Smooth muscle cell (in vitro differentiated cells): ENCODE measurements at regions not wholly inside any gene's neighbourhood (a gene's known extent, or its start where the extent isn't known, plus 50 kb on each side); places are given as distances from the start of the nearest gene placed in this dataset.

ENCODE experiments used
- DNase-seq: peaks from one replicate; lab custom pipeline; 2025; ENCODE audit not compliant: unreplicated experiment; lab: John Stamatoyannopoulos, UW
- H2AFZ ChIP-seq: fragments of 200-600 bp; sonication (generic); 2 replicates; pipeline ENCODE4 v1.6.0; 2016; ENCODE audit warnings: antibody characterized with exemption, low read depth, mild to moderate bottlenecking
- H3F3A ChIP-seq: fragments of 200-600 bp; sonication (generic); 2 replicates; pipeline ENCODE4 v1.6.0; 2017; ENCODE audit warnings: antibody characterized with exemption, low read depth
- H3K27ac ChIP-seq: fragments of 200-600 bp; sonication (generic); 2 replicates; pipeline ENCODE4 v1.5.1; 2016; ENCODE audit warnings: low read depth, mild to moderate bottlenecking
- H3K27me3 ChIP-seq: fragments of 200-600 bp; sonication (generic); 2 replicates; pipeline ENCODE4 v1.6.1; 2016; ENCODE audit warnings: low read depth, mild to moderate bottlenecking
- H3K36me3 ChIP-seq: fragments of 200-600 bp; sonication (generic); 2 replicates; pipeline ENCODE4 v1.5.1; 2016; ENCODE audit warnings: low read depth
- H3K4me1 ChIP-seq: fragments of 200-600 bp; sonication (generic); 2 replicates; pipeline ENCODE4 v1.5.1; 2016; ENCODE audit warnings: low read depth
- H3K4me2 ChIP-seq: fragments of 200-600 bp; sonication (generic); 2 replicates; pipeline ENCODE4 v1.6.0; 2016; ENCODE audit warnings: mild to moderate bottlenecking
- H3K4me3 ChIP-seq: fragments of 200-600 bp; sonication (generic); 2 replicates; pipeline ENCODE4 v1.5.1; 2016; ENCODE audit warnings: mild to moderate bottlenecking
- H3K79me2 ChIP-seq: fragments of 200-600 bp; sonication (generic); 2 replicates; pipeline ENCODE4 v1.6.0; 2016; ENCODE audit warnings: low read depth, mild to moderate bottlenecking
- H3K9ac ChIP-seq: fragments of 200-600 bp; sonication (generic); 2 replicates; pipeline ENCODE4 v1.6.0; 2016; ENCODE audit warnings: low read depth
- H3K9me3 ChIP-seq: fragments of 200-600 bp; sonication (generic); replicated peaks from 2 replicates; pipeline ENCODE4 v1.5.1; 2016; ENCODE audit warnings: low read depth
- H4K20me1 ChIP-seq: fragments of 200-600 bp; sonication (generic); 2 replicates; pipeline ENCODE4 v1.6.0; 2016; ENCODE audit warnings: low read depth
- CTCF ChIP-seq: fragments of 200-600 bp; sonication (generic); IDR thresholded peaks from 2 replicates; pipeline ENCODE4 v1.5.1; 2017; ENCODE audit warnings: borderline replicate concordance, mild to moderate bottlenecking, antibody characterized with exemption; ENCODE audit not compliant: insufficient read depth, poor library complexity, severe bottlenecking
- WGBS: methylation state at CpG from one replicate; pipeline ENCODE4 v1.1.7; 2016; ENCODE audit warnings: low lambda C conversion rate; 5-methylcytosine and 5-hydroxymethylcytosine counted together

- no peak overlapping the region for H3K9ac ChIP-seq
- no peak overlapping the region for H3K27ac ChIP-seq
- peaks cover 18% of the 10 kb centered on the region for H3K4me1 ChIP-seq
- WGBS = 64% methylated on average over 4 of the region's 4 CpGs
- H2AFZ ChIP-seq = no peak overlapping the region
- no peaks in the 10 kb centered on the region for H3K9me3 ChIP-seq
- no peak for DNase-seq
- no peaks in the 10 kb centered on the region for H3K36me3 ChIP-seq
- H4K20me1 ChIP-seq = no peaks in the 10 kb centered on the region
- no peaks in the 10 kb centered on the region for H3F3A ChIP-seq
- no peak overlapping the region for H3K4me3 ChIP-seq
- H3K79me2 ChIP-seq = no peaks in the 10 kb centered on the region
- no peaks in the 10 kb centered on the region for H3K27me3 ChIP-seq
- no peak for TF ChIP-seq CTCF
- no peak overlapping the region for H3K4me2 ChIP-seq
These were observed 278.7 kb upstream of the CITED2 start for GRCh38 chr6:139653111-139653510.

GRCh38 chr6:139650941-139651340 is 276.5 kb upstream of the CITED2 start:
- DNase-seq = no peak
- Histone ChIP-seq H3K4me2 (no peak overlapping the region), H3K36me3 (no peaks in the 10 kb centered on the region), H3K27me3 (no peaks in the 10 kb centered on the region), H2AFZ (peak overlapping the region; percentile 41), H3K27ac (peak overlapping the region; percentile 20), H3K4me1 (peaks cover 18% of the 10 kb centered on the region), H3K79me2 (no peaks in the 10 kb centered on the region), H3F3A (no peaks in the 10 kb centered on the region), H4K20me1 (no peaks in the 10 kb centered on the region), H3K9me3 (no peaks in the 10 kb centered on the region), H3K4me3 (no peak overlapping the region), H3K9ac (no peak overlapping the region)
- TF ChIP-seq CTCF = no peak
- 17% methylated on average over 5 of the region's 5 CpGs for WGBS

- Histone ChIP-seq H4K20me1 (no peaks in the 10 kb centered on the region), H3K4me3 (no peak overlapping the region), H3K9ac (no peak overlapping the region), H3F3A (no peaks in the 10 kb centered on the region), H3K4me1 (peaks cover 8% of the 10 kb centered on the region), H2AFZ (no peak overlapping the region), H3K9me3 (no peaks in the 10 kb centered on the region), H3K27ac (no peak overlapping the region), H3K36me3 (no peaks in the 10 kb centered on the region), H3K79me2 (no peaks in the 10 kb centered on the region), H3K4me2 (no peak overlapping the region), H3K27me3 (no peaks in the 10 kb centered on the region)
- no peak for TF ChIP-seq CTCF
- 83% methylated on average over 3 of the region's 3 CpGs for WGBS
- no peak for DNase-seq
These were observed 275.3 kb upstream of the CITED2 start for GRCh38 chr6:139649732-139650131.

- Histone ChIP-seq H4K20me1 (no peaks in the 10 kb centered on the region), H3K9ac (no peak overlapping the region), H2AFZ (no peak overlapping the region), H3K9me3 (no peaks in the 10 kb centered on the region), H3K4me3 (no peak overlapping the region), H3F3A (no peaks in the 10 kb centered on the region), H3K4me1 (peaks cover 5% of the 10 kb centered on the region), H3K36me3 (no peaks in the 10 kb centered on the region), H3K4me2 (no peak overlapping the region), H3K27me3 (no peaks in the 10 kb centered on the region), H3K27ac (no peak overlapping the region), H3K79me2 (no peaks in the 10 kb centered on the region)
- no peak for TF ChIP-seq CTCF
- 93% methylated on average over 2 of the region's 2 CpGs for WGBS
- no peak for DNase-seq
These were observed 274.7 kb upstream of the CITED2 start for GRCh38 chr6:139649128-139649527.
